ENCODE measurements at regions not wholly inside any gene's neighbourhood (a gene's known extent, or its start where the extent isn't known, plus 50 kb on each side); places are given as distances from the start of the nearest gene placed in this dataset.

GRCh38 chr6:12367412-12367811 lies 77.3 kb downstream of the EDN1 start:
- Histone ChIP-seq H3K4me1 (no peaks in the 10 kb centered on the region), H3K4me3 (no peak overlapping the region), H3K27me3 (no peaks in the 10 kb centered on the region), H3K9me3 (replicated peaks) (no peaks in the 10 kb centered on the region), H3K27ac (no peak overlapping the region), H3K36me3 (no peaks in the 10 kb centered on the region)
- no peak for DNase-seq

GRCh38 chr6:12369355-12369754 lies 79.2 kb downstream of the EDN1 start:
- H3K27ac ChIP-seq = no peak overlapping the region
- H3K9me3 ChIP-seq (replicated peaks) = no peaks in the 10 kb centered on the region
- no peak for DNase-seq
- no peaks in the 10 kb centered on the region for H3K27me3 ChIP-seq
- no peaks in the 10 kb centered on the region for H3K4me1 ChIP-seq
- H3K36me3 ChIP-seq = no peaks in the 10 kb centered on the region
- no peak overlapping the region for H3K4me3 ChIP-seq

- no peak overlapping the region for H3K27ac ChIP-seq
Observed at GRCh38 chr6:12369781-12370262, 79.7 kb downstream of the EDN1 start.

GRCh38 chr6:12371151-12371550 lies 81.0 kb downstream of the EDN1 start:
- H3K27ac ChIP-seq = no peak overlapping the region
- no peaks in the 10 kb centered on the region for H3K27me3 ChIP-seq
- no peaks in the 10 kb centered on the region for H3K4me1 ChIP-seq
- H3K4me3 ChIP-seq = no peak overlapping the region
- no peak for DNase-seq
- no peaks in the 10 kb centered on the region for H3K9me3 ChIP-seq (replicated peaks)
- no peaks in the 10 kb centered on the region for H3K36me3 ChIP-seq

More at GRCh38 chr6:12369781-12370262, 79.7 kb downstream of the EDN1 start:
- no peaks in the 10 kb centered on the region for H3K36me3 ChIP-seq
- H3K4me3 ChIP-seq = no peak overlapping the region
- no peaks in the 10 kb centered on the region for H3K4me1 ChIP-seq
- no peak for DNase-seq
- H3K9me3 ChIP-seq (replicated peaks) = no peaks in the 10 kb centered on the region
- H3K27me3 ChIP-seq = no peaks in the 10 kb centered on the region

GRCh38 chr6:12371641-12372146 lies 81.5 kb downstream of the EDN1 start:
- no peaks in the 10 kb centered on the region for H3K9me3 ChIP-seq (replicated peaks)
- DNase-seq = no peak
- H3K36me3 ChIP-seq = no peaks in the 10 kb centered on the region
- H3K27ac ChIP-seq = no peak overlapping the region
- no peaks in the 10 kb centered on the region for H3K27me3 ChIP-seq
- no peaks in the 10 kb centered on the region for H3K4me1 ChIP-seq
- H3K4me3 ChIP-seq = no peak overlapping the region

GRCh38 chr6:12379181-12379580 lies 89.0 kb downstream of the EDN1 start:
- Histone ChIP-seq H3K27ac (no peak overlapping the region), H3K9me3 (replicated peaks) (no peaks in the 10 kb centered on the region), H3K36me3 (no peaks in the 10 kb centered on the region), H3K27me3 (no peaks in the 10 kb centered on the region), H3K4me1 (no peaks in the 10 kb centered on the region), H3K4me3 (no peak overlapping the region)
- no peak for DNase-seq

GRCh38 chr6:12381587-12381986 lies 91.4 kb downstream of the EDN1 start:
- Histone ChIP-seq H3K27ac (no peak overlapping the region), H3K27me3 (no peaks in the 10 kb centered on the region), H3K36me3 (no peaks in the 10 kb centered on the region), H3K4me1 (no peaks in the 10 kb centered on the region), H3K4me3 (no peak overlapping the region), H3K9me3 (replicated peaks) (no peaks in the 10 kb centered on the region)
- no peak for DNase-seq

GRCh38 chr6:12383448-12383847 lies 93.3 kb downstream of the EDN1 start:
- Histone ChIP-seq H3K27ac (no peak overlapping the region), H3K9me3 (replicated peaks) (no peaks in the 10 kb centered on the region), H3K4me3 (no peak overlapping the region), H3K27me3 (no peaks in the 10 kb centered on the region), H3K4me1 (no peaks in the 10 kb centered on the region), H3K36me3 (no peaks in the 10 kb centered on the region)
- no peak for DNase-seq

GRCh38 chr6:12384357-12384912 lies 94.3 kb downstream of the EDN1 start:
- H3K27me3 ChIP-seq = no peaks in the 10 kb centered on the region

GRCh38 chr6:12385316-12385715 lies 95.2 kb downstream of the EDN1 start:
- no peak overlapping the region for H3K4me3 ChIP-seq
- no peaks in the 10 kb centered on the region for H3K36me3 ChIP-seq
- no peaks in the 10 kb centered on the region for H3K27me3 ChIP-seq
- H3K4me1 ChIP-seq = no peaks in the 10 kb centered on the region
- H3K27ac ChIP-seq = no peak overlapping the region
- DNase-seq = no peak
- no peaks in the 10 kb centered on the region for H3K9me3 ChIP-seq (replicated peaks)

More at GRCh38 chr6:12384357-12384912, 94.3 kb downstream of the EDN1 start:
- Histone ChIP-seq H3K9me3 (replicated peaks) (no peaks in the 10 kb centered on the region), H3K4me3 (no peak overlapping the region), H3K4me1 (no peaks in the 10 kb centered on the region), H3K36me3 (no peaks in the 10 kb centered on the region), H3K27ac (no peak overlapping the region)
- no peak for DNase-seq

GRCh38 chr6:12386816-12387215 lies 96.7 kb downstream of the EDN1 start:
- Histone ChIP-seq H3K27me3 (no peaks in the 10 kb centered on the region), H3K4me3 (no peak overlapping the region), H3K9me3 (replicated peaks) (no peaks in the 10 kb centered on the region), H3K36me3 (no peaks in the 10 kb centered on the region), H3K4me1 (no peaks in the 10 kb centered on the region), H3K27ac (no peak overlapping the region)
- DNase-seq = no peak

GRCh38 chr6:12391472-12391871 lies 101.3 kb downstream of the EDN1 start:
- no peaks in the 10 kb centered on the region for H3K27me3 ChIP-seq
- H3K27ac ChIP-seq = no peak overlapping the region
- H3K4me1 ChIP-seq = no peaks in the 10 kb centered on the region
- no peak overlapping the region for H3K4me3 ChIP-seq
- H3K36me3 ChIP-seq = no peaks in the 10 kb centered on the region
- H3K9me3 ChIP-seq (replicated peaks) = no peaks in the 10 kb centered on the region
- no peak for DNase-seq

- no peaks in the 10 kb centered on the region for H3K27me3 ChIP-seq
- no peaks in the 10 kb centered on the region for H3K36me3 ChIP-seq
- DNase-seq = no peak
- no peak overlapping the region for H3K4me3 ChIP-seq
- no peaks in the 10 kb centered on the region for H3K4me1 ChIP-seq
- no peaks in the 10 kb centered on the region for H3K9me3 ChIP-seq (replicated peaks)
- H3K27ac ChIP-seq = no peak overlapping the region
Observed at GRCh38 chr6:12392490-12392889, 102.3 kb downstream of the EDN1 start.

- Histone ChIP-seq H3K4me1 (no peaks in the 10 kb centered on the region), H3K27ac (no peak overlapping the region), H3K27me3 (no peaks in the 10 kb centered on the region)
Observed at GRCh38 chr6:12393100-12393499, 102.9 kb downstream of the EDN1 start.

GRCh38 chr6:12394170-12394569 lies 104.0 kb downstream of the EDN1 start:
- Histone ChIP-seq H3K27ac (no peak overlapping the region), H3K36me3 (no peaks in the 10 kb centered on the region), H3K9me3 (replicated peaks) (no peaks in the 10 kb centered on the region), H3K4me1 (no peaks in the 10 kb centered on the region), H3K27me3 (no peaks in the 10 kb centered on the region), H3K4me3 (no peak overlapping the region)
- DNase-seq = no peak

More at GRCh38 chr6:12393100-12393499, 102.9 kb downstream of the EDN1 start:
- H3K36me3 ChIP-seq = no peaks in the 10 kb centered on the region
- H3K9me3 ChIP-seq (replicated peaks) = no peaks in the 10 kb centered on the region
- DNase-seq = no peak
- no peak overlapping the region for H3K4me3 ChIP-seq

- H3K4me3 ChIP-seq = no peak overlapping the region
- H3K9me3 ChIP-seq (replicated peaks) = no peaks in the 10 kb centered on the region
- no peaks in the 10 kb centered on the region for H3K36me3 ChIP-seq
- H3K27ac ChIP-seq = no peak overlapping the region
- DNase-seq = no peak
- H3K4me1 ChIP-seq = no peaks in the 10 kb centered on the region
- H3K27me3 ChIP-seq = no peaks in the 10 kb centered on the region
Observed at GRCh38 chr6:12395898-12396297, 105.7 kb downstream of the EDN1 start.

Data from SJCRH30 (cell line).